Middle frontal gyrus (tissue), 1 donor: ENCODE measurements at regions not wholly inside any gene's neighbourhood (a gene's known extent, or its start where the extent isn't known, plus 50 kb on each side); places are given as distances from the start of the nearest gene placed in this dataset.

Experiments used
- DNase-seq: peaks from one replicate; pipeline ENCODE4 v3.0.0-alpha.2; 2015; ENCODE audit warnings: low spot score; ENCODE audit errors: extremely low spot score

DNA sequence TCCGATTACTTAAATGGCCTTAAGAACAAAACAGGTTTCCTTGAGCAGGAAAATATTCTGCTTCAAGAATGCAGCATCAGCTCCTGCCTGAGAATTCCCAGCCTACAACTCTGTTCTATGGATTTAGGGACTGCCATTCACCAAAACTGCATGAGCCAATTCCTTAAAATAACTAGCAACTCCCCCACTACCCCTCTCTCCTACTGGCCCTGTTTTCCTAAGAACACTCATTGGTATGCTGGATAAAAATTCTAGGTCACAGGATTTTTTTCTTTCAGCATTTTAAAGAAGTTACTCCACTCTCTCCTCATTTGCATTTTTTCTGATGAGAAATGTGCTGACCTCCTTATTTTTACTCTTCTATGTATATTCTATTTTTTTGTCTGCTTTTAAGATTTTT is 347.1 kb downstream of the IDS start:
- no peak for DNase-seq

DNA sequence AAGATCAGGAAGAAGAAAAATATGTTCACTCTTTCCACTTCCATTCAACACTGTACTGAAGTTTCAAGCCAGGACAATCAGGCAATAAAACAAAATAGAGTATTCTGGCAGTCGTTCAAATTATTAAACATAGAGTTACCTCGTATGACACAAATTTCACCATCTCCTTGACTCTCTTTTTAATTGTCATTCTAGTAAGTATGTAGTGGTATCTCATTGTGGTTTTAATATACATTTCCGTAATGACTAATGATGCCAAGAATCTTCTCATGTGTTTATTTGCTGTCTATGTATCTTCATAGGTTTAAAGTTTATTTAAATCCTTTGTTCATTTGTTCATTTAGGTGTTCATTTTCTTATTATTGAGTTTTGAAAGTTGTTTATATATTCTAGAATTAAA is 352.2 kb downstream of the IDS start:
- DNase-seq: no peak

DNA sequence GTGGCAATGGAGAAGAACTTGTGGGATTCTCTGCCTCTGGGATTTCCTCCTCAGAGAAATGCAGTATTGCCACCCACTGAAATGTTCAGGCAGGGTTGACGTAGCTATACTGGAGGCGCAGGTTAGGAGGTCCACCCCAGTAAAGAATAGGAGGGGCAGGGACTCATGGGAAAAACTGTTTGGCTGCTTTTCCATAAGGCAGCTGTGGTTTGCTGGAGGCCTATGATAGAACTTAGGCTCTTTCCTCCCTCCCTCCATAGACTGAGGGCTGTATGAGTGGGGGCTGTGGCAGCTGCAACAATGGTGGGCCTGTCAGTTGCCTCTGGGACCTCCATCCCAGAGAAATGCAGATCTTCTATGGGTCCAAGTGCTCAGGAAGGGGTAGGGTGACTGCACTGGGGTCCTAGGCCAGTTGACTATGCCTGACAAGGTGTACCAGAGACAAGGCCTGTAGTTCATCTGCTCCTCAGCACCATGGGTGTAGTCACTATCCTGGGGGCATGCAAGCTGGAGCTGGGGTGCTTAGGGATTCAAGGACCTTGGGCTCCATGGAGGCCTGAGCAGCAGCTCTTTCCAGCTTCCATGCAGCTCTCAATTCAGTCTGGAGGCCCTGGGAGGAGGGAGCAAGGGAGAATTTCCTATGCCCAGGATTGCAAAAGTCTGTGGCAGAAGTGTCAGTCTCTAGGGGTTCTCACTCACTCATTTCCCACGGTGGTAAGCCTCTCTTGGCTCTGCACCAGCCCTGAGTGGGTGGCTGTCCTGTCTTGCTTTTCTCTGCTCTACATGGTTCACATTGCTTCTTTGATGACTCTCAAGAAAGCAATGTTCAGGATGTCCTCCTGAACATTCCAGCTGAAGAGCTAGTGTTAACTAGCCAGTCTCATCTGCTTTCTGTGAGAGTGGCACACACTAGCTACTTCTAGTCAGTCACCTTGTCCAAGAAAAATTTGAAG is 353.0 kb downstream of the IDS start:
- DNase-seq: no peak

DNA sequence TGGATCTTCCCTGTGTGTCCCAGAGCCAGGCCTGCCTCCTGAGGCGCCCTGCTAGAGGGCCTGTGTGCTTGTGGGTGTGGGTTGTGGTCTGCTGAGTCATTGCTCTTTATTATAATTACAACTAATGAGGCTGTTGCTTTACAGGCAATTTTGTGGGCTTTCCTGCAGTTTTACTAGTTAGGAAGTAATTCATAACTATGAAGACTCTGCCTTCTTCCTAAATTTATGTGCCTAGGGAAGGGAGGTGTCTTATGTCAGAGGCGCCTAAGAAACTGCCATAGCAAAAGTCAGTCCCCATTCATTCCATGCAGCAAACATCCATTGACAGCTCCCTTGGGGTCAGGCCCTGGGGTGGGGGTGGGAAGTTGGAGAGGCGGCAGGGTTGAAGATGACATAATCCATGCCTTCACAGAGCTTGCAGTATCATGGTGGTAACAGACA is 359.2 kb downstream of the IDS start:
- no peak for DNase-seq

DNA sequence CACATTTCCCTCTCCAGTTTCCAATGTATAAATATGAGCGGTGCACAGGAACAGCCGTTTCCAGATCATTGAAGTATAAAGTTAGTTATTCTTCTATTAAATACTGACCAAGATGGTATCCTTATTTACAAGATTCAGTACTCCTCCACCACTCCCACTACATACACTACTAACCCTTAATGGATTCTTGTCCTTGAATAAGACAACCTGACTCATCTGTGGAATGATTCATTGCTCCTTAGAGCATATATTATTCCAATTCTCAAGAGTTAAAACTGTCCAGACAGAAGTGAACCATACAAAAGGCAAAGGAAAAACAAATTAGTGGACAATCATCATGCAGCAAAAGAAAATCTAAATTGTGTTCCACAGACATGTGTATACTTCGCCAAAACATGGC is 373.3 kb downstream of the IDS start:
- no peak for DNase-seq

DNA sequence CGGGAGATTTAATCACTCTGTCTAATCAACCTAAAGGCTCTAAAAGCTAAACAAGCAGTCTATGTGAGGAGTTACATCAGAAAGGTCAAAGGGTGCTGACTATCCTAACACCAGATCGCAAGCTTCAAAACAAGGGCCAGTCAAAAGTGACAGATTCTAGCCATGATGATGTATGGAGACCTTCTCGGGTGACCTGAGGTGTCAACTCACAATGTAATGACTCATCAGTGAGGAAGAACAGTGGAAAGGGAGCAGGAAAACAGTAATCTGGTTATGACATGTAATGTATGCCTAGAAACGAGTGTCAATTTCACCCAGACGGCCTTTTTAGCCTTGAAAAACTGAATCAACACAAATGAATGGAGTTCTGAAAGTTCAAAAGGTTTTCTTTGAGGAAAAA is 375.3 kb downstream of the IDS start:
- no peak for DNase-seq

DNA sequence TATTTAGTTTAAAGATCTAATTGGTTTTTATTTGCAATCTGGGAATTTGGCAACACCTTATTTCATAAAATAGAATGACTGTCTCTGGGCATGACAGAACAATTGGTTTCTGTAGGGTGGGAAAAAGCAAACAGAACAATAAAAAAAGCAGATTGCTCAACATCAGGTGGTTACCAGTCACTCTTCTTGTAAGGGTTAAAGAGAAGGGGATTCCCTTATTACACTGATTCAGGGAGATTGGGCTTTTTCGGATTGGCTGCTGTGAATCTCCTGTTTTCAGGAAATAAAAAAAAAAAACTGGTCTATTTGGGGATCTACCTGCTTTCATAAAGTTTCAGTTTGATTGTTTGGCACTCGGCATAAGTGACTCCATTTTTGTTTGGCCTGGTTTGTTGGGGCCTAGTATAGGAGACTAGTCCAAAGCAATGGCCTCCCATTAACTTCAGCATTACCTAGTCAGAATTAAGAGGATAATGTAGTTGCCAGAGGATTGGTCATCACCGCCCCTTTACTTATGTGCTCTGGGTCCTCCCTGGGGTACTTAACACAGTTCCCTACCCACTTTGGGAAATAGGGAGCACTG is 380.5 kb downstream of the IDS start:
- DNase-seq: no peak

DNA sequence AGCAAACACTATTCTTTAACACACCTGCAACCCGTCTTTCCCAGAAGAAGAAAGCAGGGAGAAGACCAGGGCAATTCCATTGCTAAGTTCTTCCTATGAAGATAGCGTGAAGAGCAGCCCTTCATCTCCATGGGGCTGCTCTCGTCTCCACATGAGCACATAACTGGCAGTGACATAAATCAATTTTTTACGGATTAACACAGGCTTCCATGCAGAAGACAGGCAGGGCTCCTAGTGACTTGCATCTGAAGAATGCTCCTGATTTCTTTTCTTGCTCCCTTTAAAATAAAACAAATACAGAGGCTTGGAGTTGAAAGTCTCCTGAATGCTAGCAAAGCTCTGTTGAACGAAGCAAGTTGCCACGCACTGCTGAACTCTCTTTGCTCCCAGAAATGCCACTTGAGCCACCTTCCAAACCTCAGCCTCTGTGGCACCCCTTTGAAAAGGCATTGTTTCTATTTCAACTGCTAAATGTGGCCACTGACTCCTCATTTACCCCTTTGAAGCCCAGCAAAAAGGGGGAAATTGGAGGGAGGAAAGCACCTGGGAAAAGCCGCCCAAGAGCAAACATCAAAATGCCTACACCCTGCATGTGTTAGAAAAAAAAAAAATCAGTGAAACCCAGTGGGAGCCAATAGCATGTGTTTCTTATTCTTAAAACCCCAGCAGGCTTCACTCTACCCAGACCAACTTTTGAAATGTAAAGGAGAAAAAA is 383.7 kb downstream of the IDS start:
- no peak for DNase-seq

DNA sequence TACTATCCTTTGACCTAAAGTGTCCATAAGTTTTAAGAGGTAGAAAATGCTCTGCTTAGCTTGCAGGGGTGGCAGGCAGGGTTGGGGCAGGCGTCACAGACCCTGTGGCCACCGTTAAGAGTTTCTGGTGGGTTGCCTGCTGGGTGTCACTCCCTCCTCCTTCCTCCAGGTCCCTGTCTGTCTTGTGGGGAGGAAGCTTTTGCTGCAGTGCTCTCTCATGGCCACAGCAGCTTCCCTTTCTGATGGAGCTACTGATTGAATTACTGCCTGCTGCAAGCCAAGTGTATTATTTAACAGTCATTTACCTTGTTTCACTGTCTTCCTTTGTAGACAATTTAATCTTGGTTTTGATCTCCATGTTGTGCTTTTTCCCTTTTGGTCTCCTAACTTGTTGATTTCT is 384.6 kb downstream of the IDS start:
- DNase-seq: no peak

DNA sequence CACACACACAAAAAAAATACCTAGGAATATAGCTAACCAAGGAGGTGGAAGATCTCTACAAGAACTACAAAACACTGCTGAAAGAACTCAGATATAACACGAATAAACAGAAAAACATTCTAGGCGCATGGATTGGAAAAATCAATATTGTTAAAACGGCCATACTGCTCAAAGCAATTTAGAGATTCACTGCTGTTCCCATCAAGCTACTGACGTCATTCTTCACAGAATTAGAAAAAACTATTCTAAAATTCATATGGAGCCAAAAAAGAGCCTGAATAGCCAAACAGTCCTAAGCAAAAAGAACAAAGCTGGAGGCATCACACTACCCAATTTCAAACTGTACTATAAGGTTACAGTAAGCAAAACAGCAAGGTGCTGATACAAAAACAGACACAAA is 390.2 kb downstream of the IDS start:
- no peak for DNase-seq

DNA sequence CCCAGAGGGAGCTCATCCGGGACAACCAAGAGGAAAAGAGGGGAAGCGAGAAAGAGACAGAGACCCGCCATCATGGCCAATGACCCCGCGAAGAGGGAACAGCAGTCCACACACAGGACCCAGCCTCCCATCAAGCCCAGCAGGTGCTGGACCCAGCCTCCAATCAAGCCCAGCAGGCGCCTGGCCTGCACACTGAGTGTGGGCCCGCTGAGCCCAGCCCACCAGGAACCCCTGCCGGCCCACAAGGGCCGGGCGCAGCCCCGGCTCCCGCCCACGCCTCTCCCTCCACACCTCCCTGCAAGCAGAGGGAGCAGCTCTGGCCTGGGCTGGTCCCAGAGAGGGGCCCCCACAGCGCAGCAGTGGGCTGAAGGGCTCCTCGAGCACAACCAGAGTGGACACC is 391.1 kb downstream of the IDS start:
- no peak for DNase-seq

DNA sequence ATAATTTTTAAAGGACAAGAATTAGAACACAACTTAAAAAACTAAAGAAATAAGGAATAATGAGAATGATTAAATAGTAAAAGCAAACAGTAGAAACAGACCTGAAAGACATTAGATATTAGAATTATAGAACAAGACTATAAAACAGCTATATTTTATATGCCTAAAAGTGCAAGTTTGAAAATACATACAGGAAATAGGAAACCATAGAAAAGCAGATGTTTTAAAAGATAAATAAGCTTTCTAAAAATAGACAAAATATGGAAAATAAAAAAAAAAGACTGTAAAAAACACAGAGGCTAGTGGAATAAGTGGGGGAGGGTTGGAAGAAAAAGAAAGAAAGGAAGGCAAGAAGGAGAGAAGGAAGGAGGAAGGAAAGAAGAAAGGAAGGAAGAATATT is 407.3 kb downstream of the IDS start:
- DNase-seq: no peak

DNA sequence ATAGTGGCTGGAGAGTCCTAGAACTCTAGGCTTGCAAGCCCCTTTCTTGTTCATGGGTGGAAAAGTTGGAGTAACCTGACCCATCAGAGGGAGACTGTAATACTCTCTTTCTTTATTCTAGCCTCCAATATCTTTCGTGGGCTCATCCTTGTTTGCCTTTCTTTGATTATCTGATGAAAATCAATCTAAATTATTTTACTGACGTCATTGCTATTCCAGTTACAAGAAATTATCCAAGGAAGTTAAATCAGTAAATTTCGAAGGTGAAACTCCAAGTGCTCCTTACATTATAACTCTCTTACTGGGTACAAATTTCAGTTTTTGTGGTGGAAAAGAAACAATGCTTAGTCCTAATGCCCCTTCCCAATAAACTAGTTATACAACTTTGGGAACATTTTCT is 412.9 kb downstream of the IDS start:
- DNase-seq: no peak

DNA sequence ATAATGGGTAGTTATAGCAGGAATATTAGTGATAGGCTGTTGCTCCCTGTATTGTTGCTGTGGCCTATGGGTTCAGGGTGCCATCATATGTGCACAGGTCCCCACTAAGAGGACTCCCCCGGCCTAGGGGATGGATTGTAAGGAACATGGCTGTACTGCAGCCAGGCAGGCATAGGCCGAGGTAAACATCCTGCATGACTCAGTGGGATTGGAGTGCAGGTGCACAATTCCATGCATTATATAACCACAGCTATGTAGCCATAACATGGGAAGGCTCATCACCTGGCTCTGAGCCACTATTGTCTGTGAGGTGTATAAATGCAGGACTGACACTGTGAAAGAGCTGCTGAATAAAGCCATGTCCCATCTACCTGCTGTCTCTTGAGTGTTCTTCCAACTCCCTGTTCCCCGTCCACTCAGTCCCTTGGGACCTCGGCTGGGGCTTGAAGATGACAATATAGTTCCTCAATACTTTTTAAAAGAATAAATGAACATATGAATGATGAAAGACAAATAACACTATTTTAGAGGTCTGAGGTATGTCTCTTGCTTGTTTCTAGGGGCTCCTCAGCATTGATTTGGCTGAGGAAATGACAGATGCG is 425.2 kb downstream of the IDS start:
- DNase-seq: no peak

DNA sequence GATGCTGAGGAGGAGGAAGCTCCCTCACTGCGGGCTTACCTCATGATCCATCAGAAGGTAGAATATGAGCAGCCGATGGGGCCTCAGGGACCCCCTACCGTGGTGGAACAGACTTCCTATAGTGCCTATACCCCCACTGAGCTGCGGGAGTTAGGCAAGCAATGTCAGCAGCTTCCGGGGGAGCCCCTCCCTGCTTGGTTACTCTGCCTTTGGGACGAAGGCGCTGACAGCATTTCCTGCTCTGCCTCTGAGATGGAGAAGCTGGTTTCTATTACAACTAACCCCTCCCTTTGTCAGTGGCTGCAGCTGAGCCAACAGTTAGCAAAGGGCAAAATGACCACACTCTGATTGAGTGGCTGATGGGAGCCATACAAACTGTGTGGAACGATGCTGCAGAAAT is 430.7 kb downstream of the IDS start:
- DNase-seq: no peak

DNA sequence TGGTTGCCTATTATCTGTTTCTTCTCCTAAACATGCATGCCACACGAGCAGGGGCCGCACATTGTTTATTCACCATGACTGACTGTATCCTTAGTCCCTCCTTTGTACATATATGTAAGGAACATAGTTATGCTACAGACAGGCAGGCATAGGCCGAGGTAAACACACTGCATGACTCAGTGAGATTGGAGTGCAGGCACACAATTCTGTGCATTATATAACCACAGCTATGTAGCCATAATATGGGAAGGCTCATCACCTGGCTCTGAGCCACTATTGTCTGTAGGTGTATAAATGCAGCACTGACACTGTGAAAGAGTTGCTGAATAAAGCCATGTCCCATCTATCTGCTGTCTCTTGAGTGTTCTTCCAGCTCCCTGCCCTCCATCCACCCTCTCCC is 431.6 kb downstream of the IDS start:
- DNase-seq: no peak

DNA sequence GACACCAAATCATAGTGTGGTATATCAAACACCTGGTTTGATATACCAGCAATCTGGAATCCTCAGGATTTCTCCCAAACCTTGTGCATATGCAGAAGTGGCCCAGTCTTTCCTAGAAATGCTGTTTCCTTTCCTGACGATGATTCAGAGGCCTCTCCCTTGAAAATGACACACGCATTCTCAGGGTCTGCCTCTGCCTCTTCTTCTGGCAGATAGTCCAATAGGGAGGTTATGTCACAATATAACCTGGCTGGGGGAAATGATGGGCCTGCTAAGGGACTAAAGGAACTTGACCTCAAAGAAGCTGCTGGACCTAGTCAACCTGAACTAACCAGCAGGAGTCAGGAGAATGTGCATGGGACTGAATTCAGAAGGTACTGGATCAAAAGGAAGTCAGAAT is 435.2 kb downstream of the IDS start:
- DNase-seq: no peak

DNA sequence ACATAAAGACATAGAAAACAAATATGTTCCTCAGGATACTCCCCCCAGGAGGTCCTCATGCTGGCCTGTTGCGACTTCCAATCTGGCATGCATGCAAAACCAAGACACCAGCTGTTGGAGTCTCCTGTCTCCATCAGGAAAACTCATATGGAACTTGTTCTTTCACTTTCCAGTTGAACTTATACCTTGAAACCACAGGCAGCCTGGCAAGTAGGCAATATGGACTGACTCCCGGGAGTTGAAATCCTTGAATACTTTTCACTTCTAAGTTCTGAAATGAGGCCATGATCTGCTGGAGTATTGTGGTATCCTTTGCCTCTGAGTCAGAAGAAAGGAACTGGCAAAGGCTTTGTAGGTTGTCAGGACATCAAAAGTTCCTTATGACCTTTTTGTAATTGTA is 444.2 kb downstream of the IDS start:
- no peak for DNase-seq
